DMS79 treated with DMSO at 0.1 percent for 48 hours (cell line): ENCODE measurements at regions not wholly inside any gene's neighbourhood (a gene's known extent, or its start where the extent isn't known, plus 50 kb on each side); places are given as distances from the start of the nearest gene placed in this dataset.

ENCODE experiments used
- DNase-seq: peaks from one replicate; lab custom pipeline; 2025; lab: John Stamatoyannopoulos, UW

DNA sequence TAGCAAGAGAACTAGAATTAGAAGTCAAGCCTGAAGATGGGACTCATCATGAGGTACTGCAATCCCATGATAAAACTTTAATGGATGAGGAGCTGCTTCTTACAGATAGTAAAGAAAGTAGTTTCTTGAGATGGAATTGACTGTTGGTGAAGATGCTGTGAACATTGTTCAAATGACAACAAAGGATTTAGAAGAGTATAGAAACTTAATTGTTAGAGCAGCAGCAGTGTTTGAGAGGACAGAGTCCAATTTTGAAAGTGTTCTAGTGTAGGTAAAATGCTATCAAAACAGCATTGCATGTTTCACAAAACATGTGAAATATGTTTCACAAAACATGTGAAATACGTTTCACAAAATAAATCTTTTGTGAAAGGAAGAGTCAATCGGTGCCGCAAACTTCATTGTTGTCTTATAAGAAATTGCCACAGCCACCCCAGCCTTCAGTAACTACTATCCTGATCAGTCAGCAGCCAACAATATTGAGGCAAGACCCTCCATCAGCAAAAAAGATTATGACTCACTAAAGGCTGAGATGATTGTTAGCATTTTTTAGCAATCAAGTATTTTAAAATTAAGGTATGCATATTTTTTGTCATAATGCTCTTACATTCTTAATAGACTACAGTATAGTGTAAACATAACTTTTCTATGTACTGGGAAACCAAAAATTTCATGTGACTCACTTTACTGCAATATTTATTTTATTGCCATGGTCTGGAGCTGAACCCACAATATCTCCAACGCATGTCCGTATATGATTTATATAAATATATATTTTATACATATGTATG, 173.4 kb upstream of the BMP4 start:
- no peak for DNase-seq

DNA sequence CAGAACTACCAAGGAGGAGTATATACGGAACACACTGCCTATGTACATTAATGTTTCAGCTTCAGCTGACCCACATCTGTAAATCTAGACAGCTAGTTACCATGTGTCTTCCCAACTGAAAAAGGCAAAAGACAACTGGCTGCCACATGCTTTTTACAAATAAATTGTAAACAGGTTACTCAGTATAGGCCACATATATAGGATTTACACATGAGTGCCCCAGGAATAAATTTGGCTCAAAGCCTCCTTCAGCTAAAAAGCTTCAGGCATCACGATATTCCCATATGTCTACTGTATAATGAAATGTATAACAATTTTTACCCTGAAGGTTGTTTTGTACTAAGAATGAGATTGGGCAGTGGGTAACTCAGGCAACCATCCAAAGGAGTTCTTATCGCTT, 175.9 kb upstream of the BMP4 start:
- DNase-seq: no peak

GRCh38 chr14:54133896-54134295, 177.3 kb upstream of the BMP4 start:
- no peak for DNase-seq

- no peak for DNase-seq
These were observed 179.2 kb upstream of the BMP4 start for GRCh38 chr14:54135804-54136280.

- no peak for DNase-seq
These were observed 180.4 kb upstream of the BMP4 start for GRCh38 chr14:54136894-54137613.

DNA sequence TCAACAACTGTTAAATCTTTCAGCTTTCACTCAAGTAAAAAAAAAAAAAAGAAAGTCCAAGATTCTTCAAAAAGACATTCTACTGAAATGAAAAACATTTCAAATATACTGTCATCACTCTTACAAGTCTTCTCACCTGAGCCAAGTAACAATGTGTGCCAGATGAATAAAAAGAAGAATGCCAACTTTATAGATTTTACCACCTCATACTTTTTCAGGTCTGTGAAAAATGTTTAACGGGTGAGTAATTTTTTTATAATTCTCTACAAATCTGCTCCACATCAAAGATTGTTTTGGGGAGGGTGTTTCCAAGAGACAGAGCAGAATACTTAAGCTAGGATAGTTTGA, 181.0 kb upstream of the BMP4 start:
- no peak for DNase-seq

GRCh38 chr14:54138024-54138353, 181.4 kb upstream of the BMP4 start:
- no peak for DNase-seq

DNA sequence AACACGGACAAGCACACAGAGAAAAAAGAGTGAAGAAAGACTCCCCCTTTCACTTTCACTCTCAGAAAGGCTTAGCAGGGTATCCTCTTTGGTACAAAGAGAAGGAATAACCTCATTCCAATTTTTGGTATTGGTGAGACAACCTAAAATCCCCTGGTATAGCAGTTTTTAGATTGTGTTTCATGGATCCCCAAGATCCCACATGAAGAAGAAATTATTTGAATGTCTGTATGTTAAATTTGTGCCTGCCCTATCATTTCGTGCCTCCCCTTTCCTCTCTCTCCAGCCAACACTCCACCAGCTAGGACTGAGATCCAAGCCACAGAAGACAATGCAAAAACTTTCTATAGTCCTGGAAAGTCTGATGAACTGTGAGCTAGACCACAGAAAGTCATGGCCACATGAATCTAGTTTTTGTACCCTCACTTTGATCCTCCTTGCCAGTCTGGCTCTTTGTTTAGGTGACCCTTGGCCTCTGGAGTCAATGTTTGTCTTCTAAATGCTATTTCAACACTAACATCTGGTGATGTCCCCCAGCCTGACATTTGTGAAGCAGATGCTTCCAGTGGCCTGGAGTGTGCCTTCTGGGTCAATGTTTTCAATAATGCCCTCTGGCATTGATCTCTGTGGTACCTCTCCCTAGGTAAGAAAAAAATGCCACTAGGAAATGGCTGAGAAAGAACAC, 181.9 kb upstream of the BMP4 start:
- DNase-seq: no peak

DNA sequence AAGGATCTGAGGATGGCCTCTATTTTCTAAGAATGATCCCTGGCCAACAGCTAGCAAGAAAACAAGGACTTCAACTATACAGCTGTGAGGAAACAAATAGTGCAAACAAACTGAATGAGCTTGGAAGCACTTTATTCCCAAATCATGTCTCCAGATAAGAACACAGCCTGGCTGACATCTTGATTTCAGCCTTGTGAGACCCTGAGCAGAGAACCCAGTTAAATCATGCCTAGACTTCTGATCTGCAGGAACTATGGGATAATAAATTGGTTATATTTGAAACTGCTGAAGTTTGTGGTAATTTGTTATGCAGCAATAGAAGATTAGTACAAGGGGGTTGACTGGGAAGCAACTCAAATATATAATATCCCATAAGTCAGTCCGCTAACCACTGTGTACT, 183.9 kb upstream of the BMP4 start:
- DNase-seq: no peak

GRCh38 chr14:54146601-54147000, 190.0 kb upstream of the BMP4 start:
- no peak for DNase-seq

GRCh38 chr14:54147282-54147681, 190.7 kb upstream of the BMP4 start:
- no peak for DNase-seq

DNA sequence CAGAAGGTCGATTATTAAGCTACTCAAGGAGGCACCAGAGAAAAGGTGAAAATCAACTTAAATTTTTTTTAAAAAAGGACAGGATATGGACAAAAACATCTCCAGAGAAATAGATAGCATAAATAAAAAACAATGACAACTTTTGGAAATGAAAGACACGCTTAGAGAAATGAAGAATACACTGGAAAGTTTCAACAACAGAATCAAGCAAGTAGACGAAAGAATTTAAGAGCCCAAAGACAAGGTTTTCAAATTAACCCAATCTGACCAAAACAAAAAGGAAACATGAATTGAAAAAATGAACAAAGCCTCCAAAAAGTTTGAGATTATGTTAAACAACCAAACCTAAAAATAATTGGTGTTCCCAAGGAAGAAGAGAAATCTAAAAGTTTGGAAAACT, 191.1 kb upstream of the BMP4 start:
- DNase-seq: no peak

GRCh38 chr14:54148251-54148650, 191.6 kb upstream of the BMP4 start:
- no peak for DNase-seq

DNA sequence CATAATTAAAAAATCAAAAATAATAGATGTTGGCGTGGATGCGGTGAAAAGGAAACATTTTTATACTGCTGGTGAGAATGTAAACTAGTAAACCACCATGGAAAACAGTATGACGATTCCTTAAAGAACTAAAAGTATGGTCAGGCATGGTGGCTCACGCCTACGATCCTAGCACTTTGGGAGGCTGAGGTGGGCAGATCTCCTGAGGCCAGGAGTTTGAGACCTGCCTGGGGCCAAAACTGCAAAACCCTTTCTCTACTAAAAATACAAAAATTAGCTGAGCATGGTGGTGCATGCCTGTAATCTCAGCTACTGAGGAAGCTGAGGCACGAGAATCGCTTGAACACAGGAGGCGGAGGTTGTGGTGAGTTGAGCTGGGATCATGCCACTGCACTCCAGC, 195.7 kb upstream of the BMP4 start:
- no peak for DNase-seq

DNA sequence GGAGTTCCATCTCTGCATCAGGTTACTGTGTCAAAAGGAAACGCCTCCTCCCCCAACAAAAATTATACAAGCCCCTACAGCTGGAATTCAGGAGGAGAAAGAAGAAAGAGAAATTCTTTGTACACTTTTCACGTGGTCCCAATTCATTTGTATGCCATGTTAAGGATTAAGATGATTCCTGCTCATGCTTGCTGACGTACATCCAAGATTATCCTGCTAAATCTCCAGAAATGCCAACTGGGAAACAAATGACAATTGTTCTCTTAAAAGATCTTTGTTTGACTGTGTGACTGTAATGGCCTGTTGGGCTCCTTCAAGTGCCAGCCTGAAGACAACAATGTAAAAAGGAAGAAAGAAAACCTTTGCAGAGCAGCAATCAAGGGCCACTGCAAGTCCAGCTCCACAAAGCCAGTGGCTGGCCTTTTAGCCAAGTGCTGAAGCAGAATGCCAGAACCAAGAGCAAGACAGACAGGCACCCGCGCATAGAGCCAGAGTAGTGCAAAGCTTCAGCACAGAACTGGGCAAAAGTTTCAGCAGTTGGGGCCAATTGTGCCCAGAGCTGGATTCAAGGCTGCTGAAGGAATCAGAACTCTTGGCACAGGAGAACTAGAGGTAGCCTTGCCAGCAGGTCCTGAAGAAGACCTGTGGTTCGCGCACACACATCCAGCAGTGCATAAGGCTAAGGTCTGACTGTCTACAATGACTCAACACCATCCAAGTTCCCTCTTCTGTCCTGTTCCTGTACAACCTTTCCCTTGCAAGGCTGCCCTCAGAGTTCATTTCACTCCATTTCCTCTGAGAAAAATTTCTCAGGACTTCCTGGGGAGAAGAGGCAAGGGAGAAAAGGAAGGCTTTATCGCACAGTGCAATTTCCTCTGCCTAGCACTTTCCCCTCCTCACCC, 209.7 kb upstream of the BMP4 start:
- DNase-seq: no peak

DNA sequence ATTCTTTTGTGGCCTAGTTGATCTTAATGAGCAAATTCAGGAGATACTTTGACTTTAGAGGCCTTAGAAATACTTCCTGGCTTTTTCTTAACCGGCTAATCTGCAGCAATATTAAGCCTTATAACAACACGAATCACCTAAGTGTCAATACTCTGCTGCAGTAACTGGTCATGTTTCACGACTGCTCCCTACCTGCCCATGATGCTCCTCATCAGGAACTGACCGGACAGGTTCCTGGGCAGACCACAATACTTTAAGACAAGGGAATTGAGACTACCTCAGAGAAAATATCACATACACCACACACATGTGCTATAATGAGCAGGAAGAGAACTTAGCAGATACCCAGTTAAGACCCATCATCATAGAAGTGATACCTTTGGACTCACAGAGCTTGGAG, 211.9 kb upstream of the BMP4 start:
- no peak for DNase-seq

DNA sequence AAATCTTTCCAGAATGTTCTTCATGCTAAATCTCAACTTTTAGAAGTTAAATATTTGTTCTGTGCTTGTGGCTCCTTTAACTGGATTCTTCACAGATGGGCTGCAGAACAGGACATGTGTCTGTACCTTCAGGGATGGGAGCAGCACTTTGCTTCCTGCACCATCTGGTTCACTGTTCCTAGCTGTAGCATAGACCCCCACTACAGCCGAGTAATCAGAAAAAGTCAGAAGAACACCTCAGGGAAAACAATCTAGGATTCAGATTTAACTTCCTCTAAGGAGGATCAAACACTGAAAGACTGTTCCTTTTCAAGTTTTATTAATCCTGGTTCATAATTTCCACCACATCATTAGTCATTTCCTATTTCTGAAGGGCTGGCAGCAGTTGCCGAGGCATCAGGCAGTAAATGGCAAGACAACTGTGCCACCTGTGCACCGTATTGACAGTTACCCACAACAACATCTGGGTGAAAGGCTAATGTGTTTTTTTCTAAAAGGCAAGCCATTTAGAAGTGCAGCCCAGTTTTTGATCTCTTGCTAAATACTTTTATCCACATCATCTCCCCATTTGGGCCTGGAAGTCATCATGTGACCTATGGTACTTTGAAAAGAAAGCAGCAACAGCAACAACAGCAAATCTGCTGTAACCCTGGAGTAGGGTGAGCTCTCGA, 212.8 kb upstream of the BMP4 start:
- DNase-seq: no peak

GRCh38 chr14:54170301-54170700, 213.7 kb upstream of the BMP4 start:
- DNase-seq: no peak

DNA sequence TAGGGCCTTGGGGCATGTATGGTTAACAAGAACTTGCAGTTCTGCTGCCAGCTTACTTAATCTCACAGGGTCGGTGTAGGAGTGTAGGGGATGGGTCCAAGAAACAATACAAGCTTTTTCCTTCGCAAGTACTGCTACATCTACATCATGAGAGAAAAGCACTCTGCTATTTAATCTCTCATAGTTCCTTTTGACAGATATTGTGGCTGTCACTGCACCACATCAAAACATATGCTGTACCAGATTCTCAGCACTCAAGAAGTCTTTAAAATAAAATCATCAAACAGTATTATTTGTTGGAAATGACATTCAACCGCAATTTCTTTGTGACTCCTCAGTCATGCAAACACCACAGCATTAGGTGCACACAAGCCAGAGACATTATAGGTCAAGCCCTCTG, 215.5 kb upstream of the BMP4 start:
- DNase-seq: no peak

DNA sequence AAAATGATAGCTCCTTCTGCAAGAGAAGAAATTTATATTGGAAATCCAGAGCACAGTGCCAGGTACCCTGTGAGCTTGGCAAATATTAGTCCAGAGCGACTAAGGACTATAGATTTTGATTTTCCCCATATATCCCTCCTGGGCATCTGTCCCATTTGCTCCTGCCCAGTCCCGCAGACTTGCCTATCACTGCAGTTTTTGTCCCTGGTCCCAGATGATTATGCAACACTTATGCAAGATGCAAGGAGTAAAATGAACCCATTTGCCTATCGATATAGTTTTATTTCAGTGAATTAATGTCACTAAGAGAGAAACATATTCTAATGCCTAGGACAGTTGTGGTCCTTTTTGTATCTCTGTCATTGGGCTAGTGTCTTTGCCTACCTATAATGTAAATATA, 215.9 kb upstream of the BMP4 start:
- no peak for DNase-seq

DNA sequence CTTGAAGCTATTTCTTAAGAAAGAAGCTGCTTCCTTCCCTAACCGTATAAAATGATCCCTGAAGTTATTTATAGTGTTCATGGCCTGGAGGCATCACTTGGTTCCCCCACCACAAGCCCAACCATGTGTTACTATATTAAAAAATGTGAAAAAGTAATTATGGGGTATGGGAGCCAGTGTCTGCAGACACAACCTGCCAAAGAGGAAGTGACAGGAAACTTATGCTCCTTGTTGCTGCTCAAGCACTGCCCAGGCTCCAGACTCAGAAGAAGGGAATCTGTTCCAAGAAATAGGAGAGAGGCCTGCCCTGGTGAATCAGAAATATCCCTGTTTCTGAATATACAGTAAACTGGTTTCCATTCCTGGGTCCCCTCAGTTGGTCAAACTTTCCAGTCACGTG, 217.2 kb upstream of the BMP4 start:
- no peak for DNase-seq

GRCh38 chr14:54174457-54174856, 217.8 kb upstream of the BMP4 start:
- DNase-seq: no peak
